OCI-LY7 (cell line): ENCODE measurements at regions not wholly inside any gene's neighbourhood (a gene's known extent, or its start where the extent isn't known, plus 50 kb on each side); places are given as distances from the start of the nearest gene placed in this dataset.

Source experiments
- BruUV-seq: library from RNA; stranded (reverse); fragments of 400-500 nt; replicated peaks from 2 replicates; lab custom pipeline; 2021; lab: Mats Ljungman, UMichigan
- CTCF ChIA-PET: fragments of 300-600 bp; sonication (Branson Sonifier 250); formaldehyde crosslinking; loops from one replicate; lab custom pipeline; 2022; ENCODE audit warnings: antibody characterized with exemption; ENCODE audit not compliant: unreplicated experiment; lab: Charles Lee
- POLR2A ChIA-PET: fragments of 300-600 bp; sonication (Branson Sonifier 250); formaldehyde crosslinking; loops from one replicate; lab custom pipeline; 2022; ENCODE audit warnings: antibody characterized with exemption; lab: Charles Lee
- DNase-seq: peaks from one replicate; pipeline ENCODE4 v3.0.0-alpha.2; 2015; ENCODE audit warnings: low spot score
- H2AFZ ChIP-seq: fragments of 200-600 bp; sonication (generic), shearing (Covaris generic); 2 replicates; pipeline ENCODE4 v1.6.1; 2014; ENCODE audit warnings: mild to moderate bottlenecking, antibody characterized with exemption, low read length, moderate library complexity
- H3K27ac ChIP-seq: fragments of 200-600 bp; sonication (generic); 2 replicates; pipeline ENCODE4 v1.5.1; 2014; ENCODE audit warnings: mixed run types, low read depth, mild to moderate bottlenecking, moderate library complexity, low read length, inconsistent platforms; ENCODE audit not compliant: poor library complexity, severe bottlenecking
- H3K36me3 ChIP-seq: fragments of 200-600 bp; sonication (generic); 2 replicates; pipeline ENCODE4 v1.6.1; 2014; ENCODE audit warnings: mild to moderate bottlenecking, antibody characterized with exemption, low read length, moderate library complexity, mixed read lengths; ENCODE audit not compliant: insufficient read depth
- H3K4me1 ChIP-seq: fragments of 200-600 bp; sonication (generic); 2 replicates; pipeline ENCODE4 v1.5.1; 2014; ENCODE audit warnings: mild to moderate bottlenecking, low read length; ENCODE audit not compliant: insufficient read depth, poor library complexity, severe bottlenecking
- H3K4me2 ChIP-seq: fragments of 200-600 bp; sonication (generic); 2 replicates; pipeline ENCODE4 v1.6.1; 2014; ENCODE audit warnings: mild to moderate bottlenecking, low read length
- H3K4me3 ChIP-seq: fragments of 200-600 bp; sonication (generic); 2 replicates; pipeline ENCODE4 v1.5.1; 2014; ENCODE audit warnings: mild to moderate bottlenecking, low read depth, low read length; ENCODE audit not compliant: poor library complexity, severe bottlenecking
- H3K79me2 ChIP-seq: fragments of 200-600 bp; sonication (generic); 2 replicates; pipeline ENCODE4 v1.6.1; 2016; ENCODE audit warnings: low read depth, mild to moderate bottlenecking, low read length, moderate library complexity, mixed read lengths; ENCODE audit not compliant: insufficient read depth
- H3K9me2 ChIP-seq: fragments of 200-600 bp; sonication (generic); 2 replicates; pipeline ENCODE4 v1.6.1; 2016; ENCODE audit warnings: mild to moderate bottlenecking, low read length, mixed read lengths; ENCODE audit not compliant: insufficient read depth
- H3K9me3 ChIP-seq: fragments of 200-600 bp; sonication (generic); 2 replicates; pipeline ENCODE4 v1.6.1; 2014; ENCODE audit warnings: mild to moderate bottlenecking, mixed run types, low read length, mixed read lengths
- H4K20me1 ChIP-seq: fragments of 200-600 bp; sonication (generic); 2 replicates; pipeline ENCODE4 v1.6.1; 2014; ENCODE audit warnings: mild to moderate bottlenecking, antibody characterized with exemption, low read length, moderate library complexity, mixed read lengths; ENCODE audit not compliant: insufficient read depth
- EZH2phosphoT487 ChIP-seq: fragments of 200-600 bp; sonication (generic); IDR thresholded peaks from 2 replicates; pipeline ENCODE4 v1.6.1; 2018; ENCODE audit warnings: low read depth, borderline replicate concordance, mild to moderate bottlenecking, mixed run types, antibody characterized with exemption, low read length, moderate library complexity, mixed read lengths
- intact Hi-C: fragments of 100-400 bp; cut with micrococcal nuclease; formaldehyde crosslinking; loops from one replicate; pipeline ENCODE4 v1.10.0; 2022; ENCODE audit not compliant: unreplicated experiment
- TF ChIP-seq, protein P1 (sequence below): fragments of 200-600 bp; sonication (generic); conservative IDR thresholded peaks from 2 replicates; pipeline ENCODE4 v1.5.1; 2014; ENCODE audit warnings: mild to moderate bottlenecking, antibody characterized with exemption, low read length, moderate library complexity, mixed read lengths

DNA sequence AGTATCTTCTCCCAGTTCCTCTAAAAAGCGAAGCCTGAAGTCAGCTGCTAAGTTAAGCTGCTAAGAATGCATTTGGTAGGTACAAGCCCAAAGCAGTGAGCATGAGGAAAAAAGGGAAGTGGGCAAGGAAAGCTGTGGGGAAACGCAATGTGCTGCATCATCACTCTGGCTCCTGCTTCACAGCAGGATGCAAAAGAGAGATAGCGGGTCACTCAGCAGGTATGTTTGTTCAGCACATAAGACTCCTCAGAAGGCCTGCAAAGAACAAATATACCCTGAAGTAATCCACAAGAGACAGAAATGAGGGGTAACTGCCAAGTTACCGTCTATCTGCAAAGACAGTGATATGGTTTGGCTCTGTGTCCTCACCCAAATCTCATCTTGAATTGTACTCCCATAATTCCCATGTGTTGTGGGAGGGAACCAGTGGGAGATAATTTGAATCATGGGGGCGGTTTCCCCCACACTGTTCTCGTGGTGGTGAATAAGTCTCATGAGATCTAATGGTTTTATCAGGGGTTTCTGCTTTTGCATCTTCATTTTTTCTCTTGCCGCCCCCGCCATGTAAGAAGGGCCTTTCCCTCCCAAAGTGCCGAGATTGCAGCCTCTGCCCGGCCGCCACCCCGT is 127.4 kb upstream of the EGLN3 start:
- ChIA-PET POLR2A (no interaction called here), CTCF (no interaction called here)
- H3K4me1 ChIP-seq = no peaks in the 10 kb centered on the region
- H3K27ac ChIP-seq = no peak overlapping the region
- H3K9me3 ChIP-seq = no peaks in the 10 kb centered on the region
- no TSS peak for BruUV-seq
- H3K36me3 ChIP-seq = no peaks in the 10 kb centered on the region
- no peak overlapping the region for H2AFZ ChIP-seq
- no peak for DNase-seq
- H3K4me2 ChIP-seq = no peak overlapping the region
- intact Hi-C loops = no loop called here
- no peak overlapping the region for H3K4me3 ChIP-seq
- TF ChIP-seq, protein P1, sequence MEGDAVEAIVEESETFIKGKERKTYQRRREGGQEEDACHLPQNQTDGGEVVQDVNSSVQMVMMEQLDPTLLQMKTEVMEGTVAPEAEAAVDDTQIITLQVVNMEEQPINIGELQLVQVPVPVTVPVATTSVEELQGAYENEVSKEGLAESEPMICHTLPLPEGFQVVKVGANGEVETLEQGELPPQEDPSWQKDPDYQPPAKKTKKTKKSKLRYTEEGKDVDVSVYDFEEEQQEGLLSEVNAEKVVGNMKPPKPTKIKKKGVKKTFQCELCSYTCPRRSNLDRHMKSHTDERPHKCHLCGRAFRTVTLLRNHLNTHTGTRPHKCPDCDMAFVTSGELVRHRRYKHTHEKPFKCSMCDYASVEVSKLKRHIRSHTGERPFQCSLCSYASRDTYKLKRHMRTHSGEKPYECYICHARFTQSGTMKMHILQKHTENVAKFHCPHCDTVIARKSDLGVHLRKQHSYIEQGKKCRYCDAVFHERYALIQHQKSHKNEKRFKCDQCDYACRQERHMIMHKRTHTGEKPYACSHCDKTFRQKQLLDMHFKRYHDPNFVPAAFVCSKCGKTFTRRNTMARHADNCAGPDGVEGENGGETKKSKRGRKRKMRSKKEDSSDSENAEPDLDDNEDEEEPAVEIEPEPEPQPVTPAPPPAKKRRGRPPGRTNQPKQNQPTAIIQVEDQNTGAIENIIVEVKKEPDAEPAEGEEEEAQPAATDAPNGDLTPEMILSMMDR = no peak
- no peak for TF ChIP-seq EZH2phosphoT487
- no peaks in the 10 kb centered on the region for H3K79me2 ChIP-seq
- no peaks in the 10 kb centered on the region for H3K9me2 ChIP-seq
- H4K20me1 ChIP-seq = no peaks in the 10 kb centered on the region

DNA sequence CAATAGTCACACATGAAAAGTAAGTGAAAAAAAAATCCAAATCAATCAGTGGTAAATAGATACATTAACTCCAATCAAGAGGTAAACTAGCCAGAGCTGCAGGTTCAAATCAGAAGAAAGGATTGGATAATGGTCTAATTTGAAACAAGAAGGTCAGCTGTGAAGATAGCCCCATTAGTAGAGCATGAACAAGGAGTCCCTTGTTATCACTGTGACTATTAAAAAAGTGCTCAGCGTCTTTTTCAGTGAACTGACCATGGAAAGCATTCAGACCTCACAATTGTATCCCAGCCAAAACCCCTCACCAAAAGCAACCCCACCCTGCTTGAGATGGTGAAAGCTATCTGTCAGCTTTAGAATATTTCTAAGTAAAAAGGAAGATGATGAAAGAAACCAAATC is 125.0 kb upstream of the EGLN3 start:
- intact Hi-C loops = no loop called here
- Histone ChIP-seq H3K4me1 (no peaks in the 10 kb centered on the region), H4K20me1 (no peaks in the 10 kb centered on the region), H2AFZ (no peak overlapping the region), H3K79me2 (no peaks in the 10 kb centered on the region), H3K9me2 (no peaks in the 10 kb centered on the region), H3K4me2 (no peak overlapping the region), H3K36me3 (no peaks in the 10 kb centered on the region), H3K9me3 (0 out of 2 replicates have a peak, but pooled peaks cover 6% of the 10 kb centered on the region), H3K4me3 (no peak overlapping the region), H3K27ac (no peak overlapping the region)
- POLR2A ChIA-PET = no interaction called here
- TF ChIP-seq, protein P1 = no peak
- TF ChIP-seq EZH2phosphoT487 = no peak
- BruUV-seq = no TSS peak
- no peak for DNase-seq
- CTCF ChIA-PET = no interaction called here

DNA sequence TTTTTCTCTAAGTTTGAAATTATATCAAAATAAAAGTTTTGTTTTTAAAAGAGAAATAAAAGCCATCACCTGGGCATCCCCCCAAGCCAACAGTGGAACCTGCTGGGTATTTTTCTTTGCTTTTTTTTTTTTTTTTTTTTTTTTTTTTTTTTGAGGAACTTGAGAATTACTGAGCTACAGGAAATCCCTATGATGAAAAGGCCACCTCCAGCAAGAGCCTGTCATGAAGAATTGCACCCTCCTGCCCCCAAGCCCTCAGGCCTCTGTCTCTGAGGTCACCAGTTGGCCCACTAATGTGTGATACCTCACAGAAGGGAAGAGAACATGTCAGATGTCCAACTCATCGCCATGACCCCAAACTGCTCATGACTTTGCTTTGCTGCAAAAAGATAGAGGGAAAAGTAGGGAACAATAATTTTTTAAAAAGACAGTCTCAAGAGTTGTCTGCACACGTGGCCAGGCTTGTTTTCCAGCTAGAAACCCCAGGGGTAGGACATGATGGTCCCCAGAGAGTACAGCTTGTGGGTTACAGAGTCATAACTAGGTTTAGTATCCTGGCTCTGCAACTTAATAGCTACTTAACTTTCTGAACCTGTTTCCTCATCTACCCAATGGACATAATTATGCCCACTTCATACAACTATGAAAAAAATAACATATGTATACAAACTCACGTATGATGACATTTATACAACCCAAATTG is 124.3 kb upstream of the EGLN3 start:
- TF ChIP-seq EZH2phosphoT487 = no peak
- TF ChIP-seq, protein P1 = no peak
- no peaks in the 10 kb centered on the region for H3K79me2 ChIP-seq
- ChIA-PET POLR2A (no interaction called here), CTCF (no interaction called here)
- no peak overlapping the region for H3K27ac ChIP-seq
- H3K4me3 ChIP-seq = no peak overlapping the region
- no peaks in the 10 kb centered on the region for H3K4me1 ChIP-seq
- H4K20me1 ChIP-seq = no peaks in the 10 kb centered on the region
- H3K36me3 ChIP-seq = no peaks in the 10 kb centered on the region
- H2AFZ ChIP-seq = no peak overlapping the region
- no peaks in the 10 kb centered on the region for H3K9me2 ChIP-seq
- no peak overlapping the region for H3K4me2 ChIP-seq
- no peak for DNase-seq
- 0 out of 2 replicates have a peak, but pooled peaks cover 6% of the 10 kb centered on the region for H3K9me3 ChIP-seq
- no TSS peak for BruUV-seq
- intact Hi-C loops = no loop called here
